ENCODE measurements at regions not wholly inside any gene's neighbourhood (a gene's known extent, or its start where the extent isn't known, plus 50 kb on each side); places are given as distances from the start of the nearest gene placed in this dataset.

GRCh38 chr5:39661026-39661779 is 236.4 kb upstream of the DAB2 start:
- no peak for TF ChIP-seq FOXK2 (IDR thresholded peaks at IDR 0.05)
- no peak for TF ChIP-seq SUZ12 (IDR thresholded peaks at IDR 0.05)
- TF ChIP-seq NFRKB (IDR thresholded peaks at IDR 0.05), result no peak
